NB4 (cell line): ENCODE measurements at regions not wholly inside any gene's neighbourhood (a gene's known extent, or its start where the extent isn't known, plus 50 kb on each side); places are given as distances from the start of the nearest gene placed in this dataset.

Source experiments
- CTCF ChIP-seq: IDR thresholded peaks from one replicate; pipeline ENCODE4 v1.5.1; 2012; ENCODE audit warnings: low read depth, low read length
- MAX ChIP-seq: IDR thresholded peaks from 2 replicates; pipeline ENCODE4 v1.6.1; 2011; ENCODE audit warnings: low read depth, low read length
- POLR2A ChIP-seq: IDR thresholded peaks from 2 replicates; pipeline ENCODE4 v1.6.1; 2011; ENCODE audit warnings: mild to moderate bottlenecking; ENCODE audit not compliant: insufficient read length; ENCODE audit errors: extremely low read depth

GRCh38 chr17:13750816-13751793, 149.4 kb upstream of the HS3ST3A1 start:
- TF ChIP-seq POLR2A (no peak), CTCF (no peak), MAX (peak; percentile 15; the same call in 1 of the 2 replicates)
